Stomach (tissue), 8 donors: ENCODE measurements at regions not wholly inside any gene's neighbourhood (a gene's known extent, or its start where the extent isn't known, plus 50 kb on each side); places are given as distances from the start of the nearest gene placed in this dataset.
A peak's percentile ranks its signal among the peaks of the same experiment; 100 is the strongest.

Source experiments
- DNase-seq, 2 donors: peaks; one replicate each; pipeline versions ENCODE4 v3.0.0 to v3.0.0-alpha.2; 2013 to 2019
- H3K27ac ChIP-seq, 5 donors: fragments of 200-600 bp in 4 of 5; sonication (generic) in 4 of 5; one replicate each; pipeline ENCODE4 v1.5.1; 2013 to 2019; ENCODE audit warnings: mild to moderate bottlenecking in 1 of 5, moderate library complexity in 1 of 5
- H3K27me3 ChIP-seq, 3 donors: fragments of 200-600 bp; sonication (generic); one replicate each; pipeline ENCODE4 v1.5.1; 2017 to 2019; ENCODE audit warnings: mixed run types in 1 of 3
- H3K36me3 ChIP-seq, 4 donors: fragments of 200-600 bp; sonication (generic); 1 replicate in 3 of 4; 2 replicates in 1 of 4; pipeline ENCODE4 v1.5.1; 2016 to 2019
- H3K4me1 ChIP-seq, 4 donors: fragments of 200-600 bp; sonication (generic); one replicate each; pipeline ENCODE4 v1.5.1; 2016 to 2019
- H3K4me3 ChIP-seq, 4 donors: fragments of 200-600 bp; sonication (generic) in 3 of 4; one replicate each; pipeline ENCODE4 v1.5.1; 2016 to 2019; ENCODE audit warnings: mild to moderate bottlenecking in 1 of 4
- H3K9me3 ChIP-seq, 4 donors: fragments of 200-600 bp; sonication (generic); one replicate each; pipeline ENCODE4 v1.5.1; 2016 to 2019
- EP300 ChIP-seq: sonication (generic); formaldehyde crosslinking; IDR thresholded peaks from one replicate; pipeline ENCODE4 v1.6.1; 2017; ENCODE audit warnings: antibody characterized with exemption
- POLR2A ChIP-seq, 4 donors: fragments of 450-650 bp; IDR thresholded peaks; one replicate each; pipeline ENCODE4 v1.6.1; 2016; ENCODE audit warnings: antibody characterized with exemption in 4 of 4, control low read depth in 2 of 4, mild to moderate bottlenecking in 1 of 4, moderate library complexity in 1 of 4
- POLR2AphosphoS5 ChIP-seq, 3 donors: sonication (generic); formaldehyde crosslinking; IDR thresholded peaks; one replicate each; pipeline ENCODE4 v1.6.1; 2016; ENCODE audit warnings: antibody characterized with exemption in 3 of 3
- WGBS, 5 donors: extraction: QIAGEN DNeasy Blood & Tissue Kit in 3 of 5; methylation state at CpG; one replicate each; pipeline versions ENCODE4 v1.1.5 to v1.1.7; 2013 to 2018; 5-methylcytosine and 5-hydroxymethylcytosine counted together
- intact Hi-C: fragments of 100-400 bp; cut with DNase I; formaldehyde crosslinking; loops from one replicate; pipeline ENCODE4 v1.15.1; 2023; ENCODE audit warnings: low total_unique reads
- TF ChIP-seq, protein P1 (sequence below), 7 experiments: fragments of 450-650 bp in 4 of 7; fragments of 200-600 bp in 3 of 7; sonication (generic) in 3 of 7; IDR thresholded peaks; one replicate each; pipeline ENCODE4 v1.5.1; 2016 to 2019; ENCODE audit warnings: antibody characterized with exemption in 7 of 7, control low read depth in 2 of 7, mild to moderate bottlenecking in 1 of 7
- donor health status: healthy with polysubstance abuse.
- donor health status: Bipolar disorder and iron deficiency.
- donor health status: healthy.

DNA sequence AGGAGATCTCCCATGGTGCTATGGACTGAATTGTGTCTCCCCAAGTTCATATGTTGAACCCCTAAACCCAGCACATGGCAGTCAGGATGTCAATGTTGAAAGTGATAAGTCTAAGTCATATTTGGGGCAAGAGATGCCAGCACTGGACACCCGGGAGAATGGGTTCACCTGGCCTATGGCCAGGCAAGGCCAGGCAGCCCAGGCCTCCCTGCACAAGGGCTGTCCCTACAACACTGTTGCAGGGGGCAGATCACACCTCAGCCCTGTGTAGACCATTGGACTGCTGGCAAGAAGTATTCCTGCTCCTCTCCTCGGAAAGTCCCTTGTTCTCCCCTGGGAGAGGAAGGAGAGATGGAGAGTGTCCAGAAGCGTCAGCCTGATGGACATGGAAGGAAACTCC, 240.5 kb downstream of the GADD45G start:
- no peak overlapping the region for H3K4me3 ChIP-seq
- no peaks in the 10 kb centered on the region for H3K9me3 ChIP-seq
- H3K4me1 ChIP-seq = peaks cover 0 to 31% (median 16%) of the 10 kb centered on the region in 4 donors
- WGBS, 5 donors = 72 to 83% (median 82%) methylated on average over 3 of the region's 3 CpGs
- no peaks in the 10 kb centered on the region for H3K27me3 ChIP-seq
- H3K36me3 ChIP-seq = no peaks in the 10 kb centered on the region
- no peak for DNase-seq
- intact Hi-C loops = no loop called here
- TF ChIP-seq POLR2AphosphoS5 (IDR thresholded peaks at IDR 0.05) (no peak), POLR2A (IDR thresholded peaks at IDR 0.05) (no peak), EP300 (no peak)
- TF ChIP-seq, protein P1, sequence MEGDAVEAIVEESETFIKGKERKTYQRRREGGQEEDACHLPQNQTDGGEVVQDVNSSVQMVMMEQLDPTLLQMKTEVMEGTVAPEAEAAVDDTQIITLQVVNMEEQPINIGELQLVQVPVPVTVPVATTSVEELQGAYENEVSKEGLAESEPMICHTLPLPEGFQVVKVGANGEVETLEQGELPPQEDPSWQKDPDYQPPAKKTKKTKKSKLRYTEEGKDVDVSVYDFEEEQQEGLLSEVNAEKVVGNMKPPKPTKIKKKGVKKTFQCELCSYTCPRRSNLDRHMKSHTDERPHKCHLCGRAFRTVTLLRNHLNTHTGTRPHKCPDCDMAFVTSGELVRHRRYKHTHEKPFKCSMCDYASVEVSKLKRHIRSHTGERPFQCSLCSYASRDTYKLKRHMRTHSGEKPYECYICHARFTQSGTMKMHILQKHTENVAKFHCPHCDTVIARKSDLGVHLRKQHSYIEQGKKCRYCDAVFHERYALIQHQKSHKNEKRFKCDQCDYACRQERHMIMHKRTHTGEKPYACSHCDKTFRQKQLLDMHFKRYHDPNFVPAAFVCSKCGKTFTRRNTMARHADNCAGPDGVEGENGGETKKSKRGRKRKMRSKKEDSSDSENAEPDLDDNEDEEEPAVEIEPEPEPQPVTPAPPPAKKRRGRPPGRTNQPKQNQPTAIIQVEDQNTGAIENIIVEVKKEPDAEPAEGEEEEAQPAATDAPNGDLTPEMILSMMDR (IDR thresholded peaks at IDR 0.05) = no peak
- H3K27ac ChIP-seq = peak overlapping the region in 2 of 5 donors; percentile 80 to 82

DNA sequence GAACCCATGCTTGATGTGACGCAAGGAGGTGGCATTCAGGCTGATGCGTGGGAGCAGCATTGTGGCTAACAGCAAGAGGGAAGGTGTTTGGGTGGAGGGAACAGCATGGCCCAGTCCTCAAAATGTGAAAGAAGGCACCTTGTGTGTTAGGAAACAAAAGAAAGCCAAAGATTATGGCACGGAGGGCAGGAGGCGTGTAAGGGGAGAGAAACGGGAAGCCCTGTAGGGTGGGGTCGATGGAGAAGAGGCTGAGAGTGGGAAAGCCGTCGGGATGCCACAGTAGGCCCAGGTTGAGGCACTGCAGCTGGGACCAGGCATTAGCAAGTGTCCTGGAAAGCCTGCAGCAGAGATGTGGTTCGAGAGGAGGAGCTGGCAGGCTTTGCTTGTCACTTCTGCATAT, 241.1 kb downstream of the GADD45G start:
- DNase-seq = no peak
- TF ChIP-seq POLR2AphosphoS5 (IDR thresholded peaks at IDR 0.05) (no peak), EP300 (no peak), POLR2A (IDR thresholded peaks at IDR 0.05) (no peak)
- TF ChIP-seq, protein P1 (IDR thresholded peaks at IDR 0.05) = no peak

DNA sequence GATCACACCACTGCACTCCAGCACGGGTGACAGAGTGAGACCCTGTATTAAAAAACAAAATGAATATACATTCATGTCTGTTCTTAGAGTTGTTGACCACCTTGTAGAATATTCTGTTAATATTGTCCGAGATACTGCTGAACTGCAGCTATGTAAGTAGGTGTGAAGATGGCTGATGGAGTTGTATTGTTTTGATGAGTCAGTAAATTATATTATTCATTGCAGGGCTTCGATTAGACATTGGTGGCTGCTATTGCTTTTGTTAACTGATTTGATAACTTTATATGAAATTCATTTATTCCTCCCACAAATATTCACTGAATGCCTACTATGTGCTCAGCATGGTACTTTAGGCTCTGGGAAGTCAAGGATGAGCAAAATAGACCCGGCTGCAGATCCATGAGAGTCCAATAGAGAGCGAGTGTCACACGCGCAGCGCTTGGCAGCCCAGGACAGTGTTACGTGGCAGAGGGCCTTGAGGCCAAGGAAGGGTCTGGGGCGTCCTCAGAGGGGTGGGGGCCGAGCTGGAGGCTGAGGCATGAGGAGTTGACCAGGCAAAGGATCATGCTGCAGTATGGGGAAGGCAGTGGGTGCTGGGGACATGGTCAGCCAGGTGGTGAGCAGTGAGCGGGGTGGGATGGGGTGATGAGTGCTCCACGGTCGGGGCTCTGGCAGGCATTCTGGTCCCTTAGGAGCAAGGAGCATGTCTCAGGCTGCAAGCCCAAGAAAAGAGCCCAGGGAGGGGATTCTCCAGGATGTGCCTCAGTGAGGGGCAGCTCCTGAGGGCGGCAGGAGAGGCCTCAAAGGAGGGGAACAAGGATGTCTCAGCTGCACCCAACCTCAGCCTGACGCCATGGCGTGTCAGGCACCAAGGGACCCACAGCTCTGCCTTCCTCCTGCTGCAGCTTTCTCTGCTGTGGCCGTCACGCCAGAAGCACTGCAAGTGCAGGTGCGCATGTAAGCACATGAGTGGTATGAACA, 243.5 kb downstream of the GADD45G start:
- no peak for DNase-seq
- Histone ChIP-seq H3K4me3 (no peak overlapping the region), H3K27me3 (no peaks in the 10 kb centered on the region), H3K4me1 (peaks cover 0 to 32% (median 21%) of the 10 kb centered on the region in 4 donors), H3K9me3 (no peaks in the 10 kb centered on the region), H3K36me3 (no peaks in the 10 kb centered on the region), H3K27ac (no peak overlapping the region)
- intact Hi-C loops = no loop called here
- TF ChIP-seq, protein P1 (IDR thresholded peaks at IDR 0.05) = no peak
- TF ChIP-seq POLR2AphosphoS5 (IDR thresholded peaks at IDR 0.05) (no peak), EP300 (no peak), POLR2A (IDR thresholded peaks at IDR 0.05) (no peak)
- WGBS, 5 donors = 88 to 91% (median 89%) methylated on average over 20 of the region's 20 CpGs

More for the DNA sequence above, 241.1 kb downstream of the GADD45G start:
- 90 to 92% (median 91%) methylated on average over 9 of the region's 9 CpGs for WGBS, 5 donors
- H3K36me3 ChIP-seq = no peaks in the 10 kb centered on the region
- H3K27ac ChIP-seq = no peak overlapping the region
- H3K4me3 ChIP-seq = no peak overlapping the region
- intact Hi-C loops = no loop called here
- no peaks in the 10 kb centered on the region for H3K9me3 ChIP-seq
- H3K4me1 ChIP-seq = peaks cover 0 to 36% (median 22%) of the 10 kb centered on the region in 4 donors
- H3K27me3 ChIP-seq = no peaks in the 10 kb centered on the region

DNA sequence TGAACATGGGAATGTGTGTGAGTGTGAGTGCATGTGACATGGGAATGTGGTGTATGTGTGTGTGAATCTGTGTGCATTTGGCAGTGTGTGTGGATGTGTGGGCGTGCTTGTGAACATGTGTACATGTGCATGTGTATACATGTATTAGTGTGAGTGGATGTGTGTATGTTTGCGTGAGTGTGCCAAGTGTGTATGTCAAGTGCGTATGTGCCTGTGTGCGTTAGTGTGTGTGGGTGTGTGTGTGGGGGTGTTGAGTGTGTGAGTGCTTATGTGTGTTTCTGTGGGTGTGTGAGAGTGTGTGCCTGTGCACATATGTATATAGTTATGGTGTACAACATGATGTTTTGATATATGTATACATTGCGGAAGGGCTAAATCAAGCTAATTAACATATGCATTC, 244.3 kb downstream of the GADD45G start:
- intact Hi-C loops = no loop called here
- H3K4me1 ChIP-seq = peaks cover 0 to 26% (median 17%) of the 10 kb centered on the region in 4 donors
- H3K27me3 ChIP-seq = no peaks in the 10 kb centered on the region
- TF ChIP-seq EP300 (no peak), POLR2AphosphoS5 (IDR thresholded peaks at IDR 0.05) (no peak), POLR2A (IDR thresholded peaks at IDR 0.05) (no peak)
- TF ChIP-seq, protein P1 (IDR thresholded peaks at IDR 0.05) = no peak
- no peak overlapping the region for H3K4me3 ChIP-seq
- DNase-seq = no peak
- H3K9me3 ChIP-seq = no peaks in the 10 kb centered on the region
- 70 to 88% (median 86%) methylated on average over 5 of the region's 5 CpGs for WGBS, 5 donors
- H3K36me3 ChIP-seq = no peaks in the 10 kb centered on the region
- no peak overlapping the region for H3K27ac ChIP-seq
